ENCODE measurements at regions not wholly inside any gene's neighbourhood (a gene's known extent, or its start where the extent isn't known, plus 50 kb on each side); places are given as distances from the start of the nearest gene placed in this dataset.

DNA sequence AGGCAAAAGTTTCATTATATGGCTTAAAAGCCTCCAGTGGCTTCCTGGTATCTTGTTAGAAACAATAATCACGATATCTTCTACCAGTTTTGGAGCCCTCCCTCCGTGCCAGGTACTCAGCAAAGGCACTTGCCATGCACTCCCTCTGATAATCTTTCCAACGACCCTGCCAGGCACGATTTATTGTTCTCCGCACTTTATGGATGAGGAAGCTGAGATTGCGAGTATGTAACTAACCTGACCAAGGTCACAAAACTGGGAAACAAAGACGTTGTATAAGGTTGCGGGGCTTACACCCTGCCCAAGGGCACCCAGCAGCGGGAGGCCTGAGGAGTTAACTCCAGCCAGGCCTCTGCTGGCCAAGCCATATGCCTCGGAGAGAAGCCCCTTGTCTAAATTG lies 218.1 kb downstream of the SNX19 start:
- H3K4me3 ChIP-seq (ENCODE audit: low read length): no peak overlapping the region
- no peak overlapping the region for H3K27ac ChIP-seq (ENCODE audit: low read depth, low read length)
- no peaks in the 10 kb centered on the region for H3K36me3 Mint-ChIP-seq
- H3K36me3 ChIP-seq (ENCODE audit: insufficient read depth, low read length): no peaks in the 10 kb centered on the region
- H3K4me1 Mint-ChIP-seq: no peaks in the 10 kb centered on the region
- no peaks in the 10 kb centered on the region for H3K9me3 ChIP-seq (ENCODE audit: low read length)
- no peaks in the 10 kb centered on the region for H3K27me3 ChIP-seq (ENCODE audit: insufficient read depth, low read length, poor library complexity, severe bottlenecking)
- no peak for DNase-seq
- ChIA-PET POLR2A (no interaction called here), CTCF (no interaction called here)
- no peaks in the 10 kb centered on the region for H3K9me3 Mint-ChIP-seq
- no peaks in the 10 kb centered on the region for H3K4me1 ChIP-seq (ENCODE audit: insufficient read depth, low read length)
- H3K27me3 Mint-ChIP-seq: peaks cover 2 to 3% of the 10 kb centered on the region in 2 donors
- no peak overlapping the region for H3K27ac Mint-ChIP-seq
- H3K4me3 Mint-ChIP-seq: no peak overlapping the region

DNA sequence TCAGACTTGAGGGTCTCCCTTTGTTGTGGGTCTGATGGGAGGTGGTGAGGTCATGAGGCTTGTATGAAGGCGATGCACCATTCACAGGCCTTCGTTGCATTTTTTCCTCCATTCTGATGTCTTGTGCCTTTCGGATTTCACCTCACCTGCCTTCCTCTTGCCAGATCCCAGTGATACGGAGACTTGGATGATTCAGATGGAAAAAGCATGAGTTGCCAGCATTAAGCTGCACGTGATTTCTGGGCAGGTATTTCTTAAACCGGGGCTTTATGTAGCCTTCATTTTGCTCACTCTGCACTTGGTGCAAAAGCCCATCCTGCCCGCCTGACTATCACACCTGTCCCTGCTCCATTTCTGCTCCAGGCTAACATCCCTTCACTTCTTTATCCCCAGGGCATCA lies 216.7 kb downstream of the SNX19 start:
- Histone ChIP-seq H3K4me1 (ENCODE audit: insufficient read depth, low read length) (no peaks in the 10 kb centered on the region), H3K27me3 (ENCODE audit: insufficient read depth, low read length, poor library complexity, severe bottlenecking) (no peaks in the 10 kb centered on the region), H3K4me3 (ENCODE audit: low read length) (no peak overlapping the region), H3K9me3 (ENCODE audit: low read length) (no peaks in the 10 kb centered on the region), H3K27ac (ENCODE audit: low read depth, low read length) (no peak overlapping the region), H3K36me3 (ENCODE audit: insufficient read depth, low read length) (no peaks in the 10 kb centered on the region)
- no peak overlapping the region for H3K4me3 Mint-ChIP-seq
- H3K27ac Mint-ChIP-seq: no peak overlapping the region
- POLR2A ChIA-PET: no interaction called here
- no peaks in the 10 kb centered on the region for H3K9me3 Mint-ChIP-seq
- no peaks in the 10 kb centered on the region for H3K4me1 Mint-ChIP-seq
- no peaks in the 10 kb centered on the region for H3K36me3 Mint-ChIP-seq
- peaks cover 2 to 7% of the 10 kb centered on the region in 2 donors for H3K27me3 Mint-ChIP-seq
- no peak for DNase-seq
- CTCF ChIA-PET: no interaction called here

DNA sequence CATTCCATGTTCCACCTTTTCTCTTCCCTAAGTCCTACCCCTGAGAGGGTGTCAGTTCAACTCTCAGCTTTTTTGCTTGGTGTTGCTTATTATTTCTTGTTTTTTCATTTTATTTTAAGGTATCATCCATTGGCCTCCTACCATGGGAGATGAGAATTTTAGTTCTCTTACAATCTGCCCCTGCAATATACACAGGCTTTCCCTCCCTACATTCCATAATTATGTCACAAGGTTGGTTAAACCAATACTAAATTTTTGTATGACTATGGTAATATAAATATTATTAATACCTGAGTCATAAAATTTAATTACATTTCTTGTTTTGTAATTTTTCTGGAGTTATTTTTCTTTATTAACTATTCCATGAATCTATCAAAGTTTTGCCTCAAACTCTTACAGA lies 216.2 kb downstream of the SNX19 start:
- no peak overlapping the region for H3K4me3 ChIP-seq (ENCODE audit: low read length)
- no peak for DNase-seq
- H3K27ac ChIP-seq (ENCODE audit: low read depth, low read length): no peak overlapping the region
- Mint-ChIP-seq H3K4me3 (no peak overlapping the region), H3K27me3 (peaks cover 0 to 7% of the 10 kb centered on the region in 2 donors), H3K27ac (no peak overlapping the region), H3K36me3 (no peaks in the 10 kb centered on the region), H3K4me1 (no peaks in the 10 kb centered on the region), H3K9me3 (no peaks in the 10 kb centered on the region)
- no peaks in the 10 kb centered on the region for H3K27me3 ChIP-seq (ENCODE audit: insufficient read depth, low read length, poor library complexity, severe bottlenecking)
- H3K4me1 ChIP-seq (ENCODE audit: insufficient read depth, low read length): no peaks in the 10 kb centered on the region
- H3K9me3 ChIP-seq (ENCODE audit: low read length): no peaks in the 10 kb centered on the region
- ChIA-PET CTCF (no interaction called here), POLR2A (no interaction called here)
- H3K36me3 ChIP-seq (ENCODE audit: insufficient read depth, low read length): no peaks in the 10 kb centered on the region

DNA sequence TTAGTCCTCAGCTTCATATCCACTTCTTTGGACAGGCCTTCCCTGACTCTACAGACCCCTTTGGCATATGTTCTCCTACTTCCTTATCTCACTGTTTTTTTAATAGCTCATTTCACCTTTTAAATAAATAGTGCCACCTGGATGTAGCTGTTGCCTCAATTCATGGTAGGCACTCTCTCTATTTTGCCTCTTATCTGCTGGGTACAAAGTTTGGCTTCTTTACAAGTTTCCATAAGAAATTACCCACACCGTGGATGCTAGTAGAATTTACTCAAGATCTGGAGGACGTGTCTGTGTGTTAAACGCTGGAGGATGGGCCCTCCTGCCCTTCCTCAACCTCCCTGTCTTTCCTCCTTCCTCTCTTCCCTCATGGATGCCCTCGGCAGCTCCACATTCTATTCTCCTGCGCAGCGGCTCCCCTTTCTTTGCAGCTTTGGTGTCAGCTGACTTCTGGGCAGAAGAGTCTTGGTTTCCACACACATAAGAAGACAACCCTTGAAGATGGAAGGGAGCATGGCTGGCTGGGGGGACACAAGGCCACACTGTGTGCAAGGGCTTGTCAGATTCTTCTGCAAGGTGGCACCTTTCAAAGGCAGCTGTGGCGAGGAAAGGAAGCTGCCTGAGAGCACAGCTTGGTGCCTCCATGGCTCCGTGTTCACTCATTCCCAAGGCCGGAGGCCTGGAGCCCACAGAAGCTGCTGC lies 212.6 kb downstream of the SNX19 start:
- no peaks in the 10 kb centered on the region for H3K4me1 Mint-ChIP-seq
- Histone ChIP-seq H3K36me3 (ENCODE audit: insufficient read depth, low read length) (no peaks in the 10 kb centered on the region), H3K4me1 (ENCODE audit: insufficient read depth, low read length) (no peaks in the 10 kb centered on the region), H3K4me3 (ENCODE audit: low read length) (no peak overlapping the region), H3K27ac (ENCODE audit: low read depth, low read length) (no peak overlapping the region), H3K27me3 (ENCODE audit: insufficient read depth, low read length, poor library complexity, severe bottlenecking) (no peaks in the 10 kb centered on the region), H3K9me3 (ENCODE audit: low read length) (no peaks in the 10 kb centered on the region)
- no peak for DNase-seq
- peaks cover 7 to 10% of the 10 kb centered on the region in 2 donors for H3K27me3 Mint-ChIP-seq
- ChIA-PET CTCF (no interaction called here), POLR2A (no interaction called here)
- no peak overlapping the region for H3K27ac Mint-ChIP-seq
- H3K9me3 Mint-ChIP-seq: peaks cover 0 to 2% (median 0%) of the 10 kb centered on the region in 5 donors
- no peak overlapping the region for H3K4me3 Mint-ChIP-seq
- no peaks in the 10 kb centered on the region for H3K36me3 Mint-ChIP-seq

DNA sequence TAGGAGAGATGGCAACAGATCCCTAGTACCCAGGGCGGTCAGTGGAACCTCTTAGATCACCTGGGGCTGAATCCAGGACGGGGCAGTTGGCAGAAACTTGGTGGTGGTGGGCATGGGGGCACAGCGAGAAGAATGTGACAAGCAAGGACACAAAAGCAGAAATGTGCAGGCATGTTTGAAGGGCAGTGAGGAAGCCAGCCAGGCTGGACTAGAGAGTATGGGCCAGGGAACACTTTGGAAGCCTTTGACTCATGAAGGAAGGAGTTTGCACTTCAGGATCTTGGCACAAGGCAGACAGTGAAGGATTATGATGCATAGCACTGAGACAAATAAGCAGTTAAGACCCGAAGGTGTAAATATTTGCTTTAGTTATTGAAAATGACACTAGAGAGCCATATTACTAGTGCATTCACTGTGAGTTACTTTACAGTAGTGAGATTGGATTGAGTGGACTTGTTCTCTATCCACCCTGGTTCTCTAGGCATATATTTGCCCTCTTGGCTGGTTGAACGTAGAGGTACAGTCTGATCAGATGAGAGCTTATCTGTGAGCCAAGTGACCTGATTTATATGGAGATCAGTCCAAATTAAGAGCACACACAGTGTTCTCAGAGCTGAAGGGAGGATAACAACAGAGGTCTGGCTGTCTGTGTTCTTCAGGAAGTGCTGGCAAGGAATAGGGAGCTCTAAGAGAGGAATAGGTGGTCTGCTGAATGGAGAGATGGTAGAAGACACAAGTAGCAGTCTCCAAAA lies 210.4 kb downstream of the SNX19 start:
- H3K9me3 Mint-ChIP-seq: peaks cover 0 to 6% (median 0%) of the 10 kb centered on the region in 5 donors
- H3K4me3 Mint-ChIP-seq: no peak overlapping the region
- H3K9me3 ChIP-seq (ENCODE audit: low read length): no peaks in the 10 kb centered on the region
- H3K4me1 ChIP-seq (ENCODE audit: insufficient read depth, low read length): no peaks in the 10 kb centered on the region
- H3K27ac ChIP-seq (ENCODE audit: low read depth, low read length): no peak overlapping the region
- peaks cover 7 to 10% of the 10 kb centered on the region in 2 donors for H3K27me3 Mint-ChIP-seq
- H3K27ac Mint-ChIP-seq: no peak overlapping the region
- H3K36me3 Mint-ChIP-seq: no peaks in the 10 kb centered on the region
- no peaks in the 10 kb centered on the region for H3K27me3 ChIP-seq (ENCODE audit: insufficient read depth, low read length, poor library complexity, severe bottlenecking)
- no peak overlapping the region for H3K4me3 ChIP-seq (ENCODE audit: low read length)
- CTCF ChIA-PET: no interaction called here
- no peak for DNase-seq
- POLR2A ChIA-PET: no interaction called here
- H3K4me1 Mint-ChIP-seq: no peaks in the 10 kb centered on the region
- H3K36me3 ChIP-seq (ENCODE audit: insufficient read depth, low read length): no peaks in the 10 kb centered on the region

GRCh38 chr11:130706572-130706971 lies 209.7 kb downstream of the SNX19 start:
- Histone ChIP-seq H3K27me3 (ENCODE audit: insufficient read depth, low read length, poor library complexity, severe bottlenecking) (no peaks in the 10 kb centered on the region), H3K4me3 (ENCODE audit: low read length) (no peak overlapping the region), H3K4me1 (ENCODE audit: insufficient read depth, low read length) (no peaks in the 10 kb centered on the region), H3K36me3 (ENCODE audit: insufficient read depth, low read length) (no peaks in the 10 kb centered on the region), H3K27ac (ENCODE audit: low read depth, low read length) (no peak overlapping the region), H3K9me3 (ENCODE audit: low read length) (no peaks in the 10 kb centered on the region)
- Mint-ChIP-seq H3K36me3 (no peaks in the 10 kb centered on the region), H3K27me3 (peaks cover 7 to 10% of the 10 kb centered on the region in 2 donors), H3K4me1 (no peaks in the 10 kb centered on the region), H3K27ac (no peak overlapping the region), H3K4me3 (no peak overlapping the region), H3K9me3 (peaks cover 0 to 6% (median 0%) of the 10 kb centered on the region in 5 donors)
- POLR2A ChIA-PET: no interaction called here
- CTCF ChIA-PET: no interaction called here
- DNase-seq: no peak

GRCh38 chr11:130707217-130707616 lies 209.1 kb downstream of the SNX19 start:
- Histone ChIP-seq H3K9me3 (ENCODE audit: low read length) (no peaks in the 10 kb centered on the region), H3K27ac (ENCODE audit: low read depth, low read length) (no peak overlapping the region), H3K27me3 (ENCODE audit: insufficient read depth, low read length, poor library complexity, severe bottlenecking) (no peaks in the 10 kb centered on the region), H3K4me3 (ENCODE audit: low read length) (no peak overlapping the region), H3K4me1 (ENCODE audit: insufficient read depth, low read length) (no peaks in the 10 kb centered on the region), H3K36me3 (ENCODE audit: insufficient read depth, low read length) (no peaks in the 10 kb centered on the region)
- ChIA-PET POLR2A (no interaction called here), CTCF (no interaction called here)
- H3K36me3 Mint-ChIP-seq: no peaks in the 10 kb centered on the region
- H3K27ac Mint-ChIP-seq: no peak overlapping the region
- DNase-seq: no peak
- H3K9me3 Mint-ChIP-seq: peaks cover 0 to 6% (median 0%) of the 10 kb centered on the region in 5 donors
- H3K27me3 Mint-ChIP-seq: peaks cover 7 to 10% of the 10 kb centered on the region in 2 donors
- H3K4me1 Mint-ChIP-seq: no peaks in the 10 kb centered on the region
- H3K4me3 Mint-ChIP-seq: no peak overlapping the region

- CTCF ChIA-PET: no interaction called here
- H3K4me3 Mint-ChIP-seq: no peak overlapping the region
- DNase-seq: no peak
- H3K27ac ChIP-seq (ENCODE audit: low read depth, low read length): no peak overlapping the region
- H3K27ac Mint-ChIP-seq: no peak overlapping the region
- no peaks in the 10 kb centered on the region for H3K36me3 Mint-ChIP-seq
- no peaks in the 10 kb centered on the region for H3K36me3 ChIP-seq (ENCODE audit: insufficient read depth, low read length)
- no peaks in the 10 kb centered on the region for H3K4me1 Mint-ChIP-seq
- no peaks in the 10 kb centered on the region for H3K9me3 ChIP-seq (ENCODE audit: low read length)
- H3K4me1 ChIP-seq (ENCODE audit: insufficient read depth, low read length): no peaks in the 10 kb centered on the region
- H3K27me3 ChIP-seq (ENCODE audit: insufficient read depth, low read length, poor library complexity, severe bottlenecking): no peaks in the 10 kb centered on the region
- peaks cover 0 to 6% (median 0%) of the 10 kb centered on the region in 5 donors for H3K9me3 Mint-ChIP-seq
- peaks cover 6 to 9% of the 10 kb centered on the region in 2 donors for H3K27me3 Mint-ChIP-seq
- POLR2A ChIA-PET: no interaction called here
- H3K4me3 ChIP-seq (ENCODE audit: low read length): no peak overlapping the region
Observed at GRCh38 chr11:130709531-130709930, 206.7 kb downstream of the SNX19 start.

All from CD8-positive, alpha-beta memory T cell (primary cell).